ENCODE measurements at regions not wholly inside any gene's neighbourhood (a gene's known extent, or its start where the extent isn't known, plus 50 kb on each side); places are given as distances from the start of the nearest gene placed in this dataset.

DNA sequence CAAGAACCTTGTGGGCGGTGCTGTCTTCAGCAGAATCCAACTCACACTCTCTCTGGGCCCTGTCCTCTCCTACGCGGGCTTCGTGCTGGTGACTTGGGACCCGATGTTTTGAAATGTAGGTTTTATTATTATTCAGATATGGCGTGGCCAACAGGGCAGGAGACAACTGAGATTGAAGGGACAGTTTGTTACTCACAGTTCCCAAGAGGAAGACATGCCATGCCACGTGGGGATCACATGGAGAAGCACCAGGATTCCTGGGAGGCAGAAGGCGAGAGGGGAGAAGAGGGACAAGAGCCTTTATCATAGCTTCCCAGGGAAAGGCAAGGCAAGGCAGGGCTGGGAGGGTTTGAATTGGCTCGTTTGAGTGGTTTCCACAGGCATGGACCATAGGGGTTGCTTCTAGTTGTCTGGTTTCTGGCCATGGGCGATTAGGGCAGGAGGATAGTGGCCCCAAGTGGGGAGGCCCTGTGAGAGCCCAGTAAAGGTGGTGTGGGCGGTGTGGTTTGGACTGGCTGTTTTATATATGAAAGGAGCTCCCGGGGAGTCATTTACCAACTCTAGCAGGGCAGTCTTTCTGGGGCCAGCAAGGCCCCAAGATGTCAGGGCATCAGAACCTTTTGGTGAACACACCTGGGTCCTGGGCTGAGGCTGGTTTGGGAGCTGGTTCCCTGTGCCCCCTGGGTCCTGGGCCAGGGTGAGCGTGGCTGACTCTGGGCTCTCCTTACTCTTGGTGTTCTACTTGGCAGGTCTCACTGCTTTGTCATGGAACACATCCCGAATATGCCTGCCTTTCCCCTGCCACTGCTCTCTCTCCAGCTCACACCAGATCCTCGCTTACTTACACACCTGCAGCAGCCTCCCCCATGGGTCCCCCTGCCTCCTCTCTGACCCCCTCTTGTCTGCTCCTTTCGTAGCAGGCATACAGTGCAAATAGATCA is 94.0 kb upstream of the ZNF536 start:
- WGBS, 2 donors (ENCODE audit: low coverage in 1 of 2) = 82% methylated on average over 9 to 10 of the region's 16 CpGs
- H3K27ac ChIP-seq = no peak overlapping the region
- H3K4me3 ChIP-seq = no peak overlapping the region
- H3K4me1 ChIP-seq = no peaks in the 10 kb centered on the region
- no peak for ATAC-seq
- no peaks in the 10 kb centered on the region for H3K36me3 ChIP-seq
- TF ChIP-seq POLR2AphosphoS5 (IDR thresholded peaks at IDR 0.05) (no peak), EP300 (IDR thresholded peaks at IDR 0.05) (no peak), POLR2A (IDR thresholded peaks at IDR 0.05) (no peak)
- TF ChIP-seq, protein P1, sequence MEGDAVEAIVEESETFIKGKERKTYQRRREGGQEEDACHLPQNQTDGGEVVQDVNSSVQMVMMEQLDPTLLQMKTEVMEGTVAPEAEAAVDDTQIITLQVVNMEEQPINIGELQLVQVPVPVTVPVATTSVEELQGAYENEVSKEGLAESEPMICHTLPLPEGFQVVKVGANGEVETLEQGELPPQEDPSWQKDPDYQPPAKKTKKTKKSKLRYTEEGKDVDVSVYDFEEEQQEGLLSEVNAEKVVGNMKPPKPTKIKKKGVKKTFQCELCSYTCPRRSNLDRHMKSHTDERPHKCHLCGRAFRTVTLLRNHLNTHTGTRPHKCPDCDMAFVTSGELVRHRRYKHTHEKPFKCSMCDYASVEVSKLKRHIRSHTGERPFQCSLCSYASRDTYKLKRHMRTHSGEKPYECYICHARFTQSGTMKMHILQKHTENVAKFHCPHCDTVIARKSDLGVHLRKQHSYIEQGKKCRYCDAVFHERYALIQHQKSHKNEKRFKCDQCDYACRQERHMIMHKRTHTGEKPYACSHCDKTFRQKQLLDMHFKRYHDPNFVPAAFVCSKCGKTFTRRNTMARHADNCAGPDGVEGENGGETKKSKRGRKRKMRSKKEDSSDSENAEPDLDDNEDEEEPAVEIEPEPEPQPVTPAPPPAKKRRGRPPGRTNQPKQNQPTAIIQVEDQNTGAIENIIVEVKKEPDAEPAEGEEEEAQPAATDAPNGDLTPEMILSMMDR (IDR thresholded peaks at IDR 0.05) = no peak
- peaks cover 41% of the 10 kb centered on the region for H3K27me3 ChIP-seq
- peaks cover 0 to 6% (median 0%) of the 10 kb centered on the region in 3 donors for H3K9me3 ChIP-seq

DNA sequence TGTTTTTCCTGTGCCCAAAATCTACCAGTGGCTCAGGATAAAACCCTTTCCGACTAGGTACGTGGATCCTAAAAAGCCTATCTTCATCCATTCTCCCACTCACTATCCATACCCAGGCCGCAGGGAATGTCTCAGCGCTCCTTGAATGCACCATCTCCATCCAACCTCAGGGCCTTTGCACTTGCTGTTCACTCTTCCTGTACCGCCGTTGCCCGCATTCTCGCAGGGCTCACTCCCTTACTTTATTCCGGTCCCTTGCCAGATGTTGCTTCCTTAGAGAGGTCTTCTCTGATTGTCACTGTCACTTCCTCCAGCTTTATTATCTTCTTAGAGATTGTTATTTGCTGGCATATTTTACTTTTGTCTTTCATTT is 93.3 kb upstream of the ZNF536 start:
- H3K27ac ChIP-seq = no peak overlapping the region
- H3K36me3 ChIP-seq = no peaks in the 10 kb centered on the region
- TF ChIP-seq POLR2AphosphoS5 (IDR thresholded peaks at IDR 0.05) = no peak
- no peaks in the 10 kb centered on the region for H3K4me1 ChIP-seq
- no peaks in the 10 kb centered on the region for H3K9me3 ChIP-seq
- H3K4me3 ChIP-seq = no peak overlapping the region
- no peak for ATAC-seq
- 87 to 89% methylated on average over 8 to 9 of the region's 9 CpGs for WGBS, 2 donors (ENCODE audit: low coverage in 1 of 2)
- peaks cover 46% of the 10 kb centered on the region for H3K27me3 ChIP-seq

DNA sequence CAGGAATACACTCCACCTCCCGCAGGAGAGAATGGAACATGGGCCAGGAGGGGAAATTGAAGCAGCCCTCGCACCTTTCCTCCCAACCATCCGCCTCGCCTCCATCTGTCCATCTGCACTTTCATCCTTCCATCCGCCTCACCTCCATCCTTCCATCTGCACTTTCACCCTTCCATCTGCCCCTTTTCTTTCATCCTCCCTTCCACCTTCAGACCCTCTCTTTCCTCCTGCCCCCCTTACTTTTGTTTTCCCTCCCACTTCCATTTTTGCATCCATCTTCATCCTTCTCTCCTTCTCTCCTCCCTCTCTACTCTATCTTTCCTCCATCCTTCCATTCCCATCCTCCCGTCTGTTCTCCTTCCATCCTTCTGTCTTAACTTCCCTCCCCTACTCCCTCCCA is 92.2 kb upstream of the ZNF536 start:
- Histone ChIP-seq H3K27me3 (peaks cover 48% of the 10 kb centered on the region), H3K27ac (no peak overlapping the region), H3K4me1 (no peaks in the 10 kb centered on the region), H3K36me3 (no peaks in the 10 kb centered on the region), H3K4me3 (no peak overlapping the region), H3K9me3 (no peaks in the 10 kb centered on the region)
- no peak for ATAC-seq
- TF ChIP-seq, protein P1 (IDR thresholded peaks at IDR 0.05) = no peak
- TF ChIP-seq POLR2AphosphoS5 (IDR thresholded peaks at IDR 0.05) = no peak
- no peak for TF ChIP-seq POLR2A (IDR thresholded peaks at IDR 0.05)
- TF ChIP-seq EP300 (IDR thresholded peaks at IDR 0.05) = no peak
- WGBS, 2 donors (ENCODE audit: low coverage in 1 of 2) = 86 to 87% methylated on average over 6 of the region's 6 CpGs

DNA sequence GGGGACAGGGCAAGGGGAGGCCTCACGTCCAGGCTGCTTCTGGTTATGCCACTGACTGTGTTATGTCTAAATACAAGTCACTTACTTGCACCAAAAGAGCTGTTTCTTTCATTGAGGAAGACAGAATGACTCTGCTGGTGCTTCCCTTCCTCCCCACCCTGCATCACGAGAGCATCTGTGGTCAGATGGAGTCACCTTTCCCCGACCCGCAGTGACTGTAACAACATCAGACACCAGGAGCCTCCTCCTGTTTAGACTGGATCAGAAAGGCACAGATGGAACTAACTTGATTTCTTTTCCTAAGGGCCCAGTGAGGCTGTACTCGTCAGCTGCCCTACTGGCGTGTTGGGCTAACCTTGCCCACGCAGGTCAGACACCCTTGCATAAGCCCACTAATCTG is 90.3 kb upstream of the ZNF536 start:
- WGBS, 2 donors (ENCODE audit: low coverage in 1 of 2) = 40 to 65% methylated on average over 1 to 4 of the region's 7 CpGs
- no peak for ATAC-seq
- TF ChIP-seq POLR2A (IDR thresholded peaks at IDR 0.05) (no peak), EP300 (IDR thresholded peaks at IDR 0.05) (no peak), POLR2AphosphoS5 (IDR thresholded peaks at IDR 0.05) (no peak)
- TF ChIP-seq, protein P1 (IDR thresholded peaks at IDR 0.05) = no peak
- Histone ChIP-seq H3K4me1 (no peaks in the 10 kb centered on the region), H3K4me3 (no peak overlapping the region), H3K27me3 (peaks cover 48% of the 10 kb centered on the region), H3K36me3 (no peaks in the 10 kb centered on the region), H3K27ac (no peak overlapping the region), H3K9me3 (no peaks in the 10 kb centered on the region)

DNA sequence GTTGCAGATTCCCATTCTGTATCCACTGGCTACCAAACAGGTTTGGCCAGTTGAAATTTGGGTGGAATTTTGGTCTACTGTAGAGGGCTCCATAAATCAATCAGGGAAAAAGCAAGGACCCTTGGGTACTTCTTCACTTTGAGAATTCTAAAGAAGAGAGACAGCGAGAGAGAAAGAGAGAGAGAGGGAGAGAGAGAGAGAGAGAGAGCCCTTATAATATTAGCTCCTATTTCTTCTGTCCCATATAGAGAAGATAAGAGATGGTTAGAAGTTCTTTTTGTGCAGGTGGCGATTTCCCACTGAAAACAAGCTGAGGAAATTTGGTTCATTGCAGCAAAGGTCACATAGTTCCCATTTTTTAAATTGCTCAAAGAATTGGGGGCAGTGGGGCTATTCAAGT is 88.6 kb upstream of the ZNF536 start:
- Histone ChIP-seq H3K27me3 (peaks cover 46% of the 10 kb centered on the region), H3K36me3 (no peaks in the 10 kb centered on the region), H3K4me3 (no peak overlapping the region), H3K27ac (no peak overlapping the region), H3K9me3 (no peaks in the 10 kb centered on the region), H3K4me1 (no peaks in the 10 kb centered on the region)
- WGBS, 2 donors (ENCODE audit: low coverage in 1 of 2) = 72 to 100% methylated on average over 1 to 2 of the region's 2 CpGs
- no peak for ATAC-seq
- TF ChIP-seq EP300 (IDR thresholded peaks at IDR 0.05) (no peak), POLR2A (IDR thresholded peaks at IDR 0.05) (no peak), POLR2AphosphoS5 (IDR thresholded peaks at IDR 0.05) (no peak)
- TF ChIP-seq, protein P1 (IDR thresholded peaks at IDR 0.05) = no peak

Data from gastroesophageal sphincter (tissue), 4 donors.